ENCODE measurements at regions not wholly inside any gene's neighbourhood (a gene's known extent, or its start where the extent isn't known, plus 50 kb on each side); places are given as distances from the start of the nearest gene placed in this dataset.

- DNase-seq (no peak), ATAC-seq (no peak)
- H3K4me1 ChIP-seq = no peaks in the 10 kb centered on the region
- intact Hi-C loops (cut with DNase I) = no loop called here
- no peaks in the 10 kb centered on the region for H3K36me3 ChIP-seq
- H3K4me3 ChIP-seq = no peak overlapping the region
- H3K9me3 ChIP-seq = no peaks in the 10 kb centered on the region
- H3K27me3 ChIP-seq = no peaks in the 10 kb centered on the region
- no peak for TF ChIP-seq CTCF (IDR thresholded peaks at IDR 0.05)
- H3K27ac ChIP-seq = no peak overlapping the region
Observed at GRCh38 chr5:104646416-104646815, 1083.8 kb upstream of the NUDT12 start.

GRCh38 chr5:104643320-104643719, 1080.7 kb upstream of the NUDT12 start:
- intact Hi-C loops (cut with DNase I) = no loop called here
- TF ChIP-seq CTCF (IDR thresholded peaks at IDR 0.05) = no peak

GRCh38 chr5:104635227-104635626, 1072.6 kb upstream of the NUDT12 start:
- Histone ChIP-seq H3K4me3 (no peak overlapping the region), H3K4me1 (no peaks in the 10 kb centered on the region), H3K27me3 (no peaks in the 10 kb centered on the region), H3K27ac (no peak overlapping the region), H3K36me3 (no peaks in the 10 kb centered on the region), H3K9me3 (no peaks in the 10 kb centered on the region)
- no peak for ATAC-seq
- no peak for TF ChIP-seq CTCF (IDR thresholded peaks at IDR 0.05)
- no peak for DNase-seq
- intact Hi-C loops (cut with DNase I) = no loop called here

More at GRCh38 chr5:104643320-104643719, 1080.7 kb upstream of the NUDT12 start:
- H3K4me3 ChIP-seq = no peak overlapping the region
- no peak for ATAC-seq
- no peaks in the 10 kb centered on the region for H3K4me1 ChIP-seq
- no peak overlapping the region for H3K27ac ChIP-seq
- H3K36me3 ChIP-seq = no peaks in the 10 kb centered on the region
- no peaks in the 10 kb centered on the region for H3K27me3 ChIP-seq
- no peaks in the 10 kb centered on the region for H3K9me3 ChIP-seq
- DNase-seq = no peak

GRCh38 chr5:104628911-104629310, 1066.3 kb upstream of the NUDT12 start:
- no peak for TF ChIP-seq CTCF (IDR thresholded peaks at IDR 0.05)
- ATAC-seq = no peak
- H3K4me3 ChIP-seq = no peak overlapping the region
- no peaks in the 10 kb centered on the region for H3K4me1 ChIP-seq
- no peak for DNase-seq
- no peaks in the 10 kb centered on the region for H3K9me3 ChIP-seq
- no peaks in the 10 kb centered on the region for H3K27me3 ChIP-seq
- H3K27ac ChIP-seq = no peak overlapping the region
- intact Hi-C loops (cut with DNase I) = no loop called here
- H3K36me3 ChIP-seq = no peaks in the 10 kb centered on the region

GRCh38 chr5:104626122-104626521, 1063.5 kb upstream of the NUDT12 start:
- DNase-seq (no peak), ATAC-seq (no peak)
- Histone ChIP-seq H3K36me3 (no peaks in the 10 kb centered on the region), H3K4me1 (no peaks in the 10 kb centered on the region), H3K27me3 (no peaks in the 10 kb centered on the region), H3K9me3 (no peaks in the 10 kb centered on the region), H3K27ac (no peak overlapping the region), H3K4me3 (no peak overlapping the region)
- intact Hi-C loops (cut with DNase I) = no loop called here
- no peak for TF ChIP-seq CTCF (IDR thresholded peaks at IDR 0.05)

GRCh38 chr5:104612005-104612404, 1049.4 kb upstream of the NUDT12 start:
- ATAC-seq (no peak), DNase-seq (no peak)
- TF ChIP-seq CTCF (IDR thresholded peaks at IDR 0.05) = no peak
- no peaks in the 10 kb centered on the region for H3K27me3 ChIP-seq
- intact Hi-C loops (cut with DNase I) = no loop called here
- no peaks in the 10 kb centered on the region for H3K4me1 ChIP-seq
- no peak overlapping the region for H3K4me3 ChIP-seq
- no peaks in the 10 kb centered on the region for H3K9me3 ChIP-seq
- H3K36me3 ChIP-seq = no peaks in the 10 kb centered on the region
- H3K27ac ChIP-seq = no peak overlapping the region
